ENCODE measurements at regions not wholly inside any gene's neighbourhood (a gene's known extent, or its start where the extent isn't known, plus 50 kb on each side); places are given as distances from the start of the nearest gene placed in this dataset.

GRCh38 chr12:86331012-86331411, 74.8 kb upstream of the MGAT4C start:
- H3K79me2 ChIP-seq (ENCODE audit: control insufficient read depth, low read length) = no peaks in the 10 kb centered on the region
- H3K9me3 ChIP-seq (ENCODE audit: control insufficient read depth, insufficient read depth, low read length) = no peaks in the 10 kb centered on the region
- H3K27ac ChIP-seq (ENCODE audit: low read depth, low read length) = no peak overlapping the region
- no peaks in the 10 kb centered on the region for H3F3A ChIP-seq (ENCODE audit: control insufficient read depth, insufficient read depth)
- no peaks in the 10 kb centered on the region for H4K20me1 ChIP-seq (ENCODE audit: control insufficient read depth, insufficient read depth, low read depth, low read length)
- H3K27me3 ChIP-seq (ENCODE audit: control insufficient read depth, low read length) = no peaks in the 10 kb centered on the region
- H3K4me1 ChIP-seq (ENCODE audit: control insufficient read depth, low read length) = no peaks in the 10 kb centered on the region
- H3K9me2 ChIP-seq (replicated peaks; ENCODE audit: control insufficient read depth, low read length) = no peaks in the 10 kb centered on the region
- H3K36me3 ChIP-seq (ENCODE audit: control insufficient read depth, low read length) = no peaks in the 10 kb centered on the region
- no peak overlapping the region for H3K4me3 ChIP-seq (ENCODE audit: low read length)
- H3K4me2 ChIP-seq (ENCODE audit: low read length) = no peak overlapping the region
- TF ChIP-seq EZH2phosphoT487 (IDR thresholded peaks at IDR 0.05; ENCODE audit: borderline replicate concordance, low read length) = no peak
- TF ChIP-seq, protein P1, sequence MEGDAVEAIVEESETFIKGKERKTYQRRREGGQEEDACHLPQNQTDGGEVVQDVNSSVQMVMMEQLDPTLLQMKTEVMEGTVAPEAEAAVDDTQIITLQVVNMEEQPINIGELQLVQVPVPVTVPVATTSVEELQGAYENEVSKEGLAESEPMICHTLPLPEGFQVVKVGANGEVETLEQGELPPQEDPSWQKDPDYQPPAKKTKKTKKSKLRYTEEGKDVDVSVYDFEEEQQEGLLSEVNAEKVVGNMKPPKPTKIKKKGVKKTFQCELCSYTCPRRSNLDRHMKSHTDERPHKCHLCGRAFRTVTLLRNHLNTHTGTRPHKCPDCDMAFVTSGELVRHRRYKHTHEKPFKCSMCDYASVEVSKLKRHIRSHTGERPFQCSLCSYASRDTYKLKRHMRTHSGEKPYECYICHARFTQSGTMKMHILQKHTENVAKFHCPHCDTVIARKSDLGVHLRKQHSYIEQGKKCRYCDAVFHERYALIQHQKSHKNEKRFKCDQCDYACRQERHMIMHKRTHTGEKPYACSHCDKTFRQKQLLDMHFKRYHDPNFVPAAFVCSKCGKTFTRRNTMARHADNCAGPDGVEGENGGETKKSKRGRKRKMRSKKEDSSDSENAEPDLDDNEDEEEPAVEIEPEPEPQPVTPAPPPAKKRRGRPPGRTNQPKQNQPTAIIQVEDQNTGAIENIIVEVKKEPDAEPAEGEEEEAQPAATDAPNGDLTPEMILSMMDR (IDR thresholded peaks at IDR 0.05; ENCODE audit: low read depth, low read length, poor library complexity, severe bottlenecking) = no peak

DNA sequence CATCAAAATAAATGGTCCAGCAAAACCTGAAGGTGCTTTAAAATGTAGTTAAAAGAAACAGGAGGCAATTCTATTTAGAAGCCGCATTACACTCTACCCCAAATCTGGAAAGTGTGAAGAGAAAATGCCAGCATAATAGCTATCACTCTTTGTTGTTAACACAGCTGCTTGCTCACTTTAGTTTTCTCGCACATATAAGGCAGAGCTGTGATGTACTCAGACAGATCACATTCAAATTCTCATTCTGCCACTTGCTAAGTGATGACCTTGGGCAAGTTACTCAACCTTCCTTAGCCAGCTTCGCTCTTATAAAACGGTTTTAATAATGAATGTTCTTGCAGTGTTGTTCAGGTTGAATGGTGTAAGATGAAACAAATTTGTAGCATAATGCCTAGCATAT, 56.0 kb upstream of the MGAT4C start:
- H3K4me3 ChIP-seq (ENCODE audit: low read length) = no peak overlapping the region
- TF ChIP-seq EZH2phosphoT487 (IDR thresholded peaks at IDR 0.05; ENCODE audit: borderline replicate concordance, low read length) = no peak
- TF ChIP-seq, protein P1 (IDR thresholded peaks at IDR 0.05; ENCODE audit: low read depth, low read length, poor library complexity, severe bottlenecking) = no peak
- no peaks in the 10 kb centered on the region for H3K27me3 ChIP-seq (ENCODE audit: control insufficient read depth, low read length)
- H3K9me2 ChIP-seq (replicated peaks; ENCODE audit: control insufficient read depth, low read length) = no peaks in the 10 kb centered on the region
- no peaks in the 10 kb centered on the region for H3K36me3 ChIP-seq (ENCODE audit: control insufficient read depth, low read length)
- H3K79me2 ChIP-seq (ENCODE audit: control insufficient read depth, low read length) = no peaks in the 10 kb centered on the region
- H3K9me3 ChIP-seq (ENCODE audit: control insufficient read depth, insufficient read depth, low read length) = no peaks in the 10 kb centered on the region
- no peaks in the 10 kb centered on the region for H4K20me1 ChIP-seq (ENCODE audit: control insufficient read depth, insufficient read depth, low read depth, low read length)
- no peak overlapping the region for H3K4me2 ChIP-seq (ENCODE audit: low read length)
- H3F3A ChIP-seq (ENCODE audit: control insufficient read depth, insufficient read depth) = no peaks in the 10 kb centered on the region
- no peaks in the 10 kb centered on the region for H3K4me1 ChIP-seq (ENCODE audit: control insufficient read depth, low read length)
- no peak overlapping the region for H3K27ac ChIP-seq (ENCODE audit: low read depth, low read length)

All from DOHH2 (cell line).